Spleen (tissue), 11 donors: ENCODE measurements at regions not wholly inside any gene's neighbourhood (a gene's known extent, or its start where the extent isn't known, plus 50 kb on each side); places are given as distances from the start of the nearest gene placed in this dataset.

Experiments used
- DNase-seq: peaks from one replicate; pipeline ENCODE4 v3.0.0-alpha.2; 2020
- H3K27ac ChIP-seq, 8 donors: fragments of 200-600 bp; sonication (generic) in 7 of 8; 1 replicate in 4 of 8; 2 replicates in 4 of 8; pipeline versions ENCODE4 v1.5.0 to v1.8.0; 2016 to 2021; ENCODE audit warnings: inconsistent platforms in 4 of 8, mild to moderate bottlenecking in 4 of 8, moderate library complexity in 1 of 8
- H3K27me3 ChIP-seq, 7 donors: fragments of 200-600 bp; sonication (generic) in 6 of 7; replicated peaks in 1 of 7; 1 replicate in 4 of 7; 2 replicates in 3 of 7; pipeline versions ENCODE4 v1.5.0 to v1.8.0; 2016 to 2021; ENCODE audit warnings: inconsistent platforms in 3 of 7, mild to moderate bottlenecking in 1 of 7
- H3K36me3 ChIP-seq, 6 donors: fragments of 200-600 bp; sonication (generic) in 5 of 6; 1 replicate in 4 of 6; 2 replicates in 2 of 6; pipeline versions ENCODE4 v1.5.0 to v1.8.0; 2016 to 2021; ENCODE audit warnings: inconsistent platforms in 2 of 6
- H3K4me1 ChIP-seq, 6 donors: fragments of 200-600 bp; sonication (generic) in 5 of 6; 1 replicate in 3 of 6; 2 replicates in 3 of 6; pipeline versions ENCODE4 v1.5.0 to v1.8.0; 2016 to 2021; ENCODE audit warnings: inconsistent platforms in 3 of 6
- H3K4me3 ChIP-seq, 8 donors: fragments of 200-600 bp; sonication (generic) in 7 of 8; 1 replicate in 4 of 8; 2 replicates in 4 of 8; pipeline versions ENCODE4 v1.5.0 to v1.8.0; 2016 to 2021; ENCODE audit warnings: inconsistent platforms in 4 of 8, mild to moderate bottlenecking in 4 of 8, moderate library complexity in 2 of 8
- H3K9me3 ChIP-seq, 8 donors: fragments of 200-600 bp; sonication (generic) in 7 of 8; 1 replicate in 4 of 8; 2 replicates in 4 of 8; pipeline versions ENCODE4 v1.5.0 to v1.8.0; 2016 to 2021; ENCODE audit warnings: inconsistent platforms in 4 of 8
- CTCF ChIP-seq, 11 experiments: fragments of 200-600 bp in 7 of 11; fragments of 450-650 bp in 4 of 11; sonication (generic) in 4 of 11; IDR thresholded peaks in 8 of 11; conservative IDR thresholded peaks in 3 of 11; 1 replicate in 7 of 11; 2 replicates in 4 of 11; pipeline versions ENCODE4 v1.4.0 to v1.8.0; 2016 to 2021; ENCODE audit warnings: antibody characterized with exemption in 11 of 11, inconsistent platforms in 4 of 11, mild to moderate bottlenecking in 1 of 11
- POLR2A ChIP-seq, 3 donors: fragments of 450-650 bp; IDR thresholded peaks; one replicate each; pipeline ENCODE4 v1.5.1; 2017; ENCODE audit warnings: antibody characterized with exemption in 3 of 3, mild to moderate bottlenecking in 1 of 3
- POLR2AphosphoS5 ChIP-seq, 3 donors: sonication (generic); formaldehyde crosslinking; IDR thresholded peaks; one replicate each; pipeline ENCODE4 v1.5.1; 2017; ENCODE audit warnings: antibody characterized with exemption in 3 of 3
- WGBS, 5 donors: extraction: QIAGEN DNeasy Blood & Tissue Kit in 3 of 5; methylation state at CpG; one replicate each; pipeline versions ENCODE4 v1.1.5 to v1.1.7; 2013 to 2018; 5-methylcytosine and 5-hydroxymethylcytosine counted together
- intact Hi-C: fragments of 100-400 bp; cut with DNase I; formaldehyde crosslinking; loops from one replicate; pipeline ENCODE4 v1.15.0; 2023; ENCODE audit warnings: low total_unique reads
- donor health status: healthy with polysubstance abuse.
- donor health status: DM: no; HTN: no; CAD: no; lungs with moderate emphysema.
- donor health status: DM: no; HTN: no; CAD: no.
- donor health status: Bipolar disorder and iron deficiency.
- donor health status: healthy.
- donor health status: DM: no; HTN: no; CAD: no.
- donor health status: DM: yes; HTN: yes; CAD: no.

- Histone ChIP-seq H3K27me3 (peaks cover 0 to 5% (median 0%) of the 10 kb centered on the region in 7 donors), H3K4me3 (no peak overlapping the region), H3K9me3 (no peaks in the 10 kb centered on the region), H3K36me3 (no peaks in the 10 kb centered on the region), H3K27ac (no peak overlapping the region), H3K4me1 (no peaks in the 10 kb centered on the region)
- intact Hi-C loops = no loop called here
- no peak for TF ChIP-seq POLR2AphosphoS5 (IDR thresholded peaks at IDR 0.05)
- TF ChIP-seq CTCF (IDR thresholded peaks at IDR 0.05 in 8 of 11, conservative IDR thresholded peaks at IDR 0.05 in 3 of 11) = no peak
- TF ChIP-seq POLR2A (IDR thresholded peaks at IDR 0.05) = no peak
- no peak for DNase-seq
- WGBS, 5 donors = 62 to 69% (median 64%) methylated on average over 5 of the region's 5 CpGs
These were observed 143.1 kb upstream of the FBN2 start for GRCh38 chr5:128681096-128681495.

- Histone ChIP-seq H3K9me3 (no peaks in the 10 kb centered on the region), H3K4me1 (no peaks in the 10 kb centered on the region), H3K4me3 (no peak overlapping the region), H3K27me3 (peaks cover 0 to 5% (median 0%) of the 10 kb centered on the region in 7 donors), H3K27ac (no peak overlapping the region), H3K36me3 (no peaks in the 10 kb centered on the region)
- intact Hi-C loops = no loop called here
- no peak for DNase-seq
- TF ChIP-seq POLR2AphosphoS5 (IDR thresholded peaks at IDR 0.05) (no peak), CTCF (IDR thresholded peaks at IDR 0.05 in 8 of 11, conservative IDR thresholded peaks at IDR 0.05 in 3 of 11) (no peak), POLR2A (IDR thresholded peaks at IDR 0.05) (no peak)
- WGBS, 5 donors = 56 to 70% (median 68%) methylated on average over 7 of the region's 7 CpGs
These were observed 143.9 kb upstream of the FBN2 start for GRCh38 chr5:128681764-128682592.

- intact Hi-C loops = no loop called here
- Histone ChIP-seq H3K9me3 (no peaks in the 10 kb centered on the region), H3K4me3 (no peak overlapping the region), H3K27me3 (peaks cover 0 to 5% (median 0%) of the 10 kb centered on the region in 7 donors), H3K36me3 (no peaks in the 10 kb centered on the region), H3K27ac (no peak overlapping the region), H3K4me1 (no peaks in the 10 kb centered on the region)
- no peak for TF ChIP-seq POLR2A (IDR thresholded peaks at IDR 0.05)
- TF ChIP-seq POLR2AphosphoS5 (IDR thresholded peaks at IDR 0.05) = no peak
- no peak for TF ChIP-seq CTCF (IDR thresholded peaks at IDR 0.05 in 8 of 11, conservative IDR thresholded peaks at IDR 0.05 in 3 of 11)
- 64 to 82% (median 73%) methylated on average over 2 of the region's 2 CpGs for WGBS, 5 donors
- DNase-seq = no peak
These were observed 144.6 kb upstream of the FBN2 start for GRCh38 chr5:128682669-128683068.

- Histone ChIP-seq H3K9me3 (no peaks in the 10 kb centered on the region), H3K27me3 (no peaks in the 10 kb centered on the region), H3K36me3 (no peaks in the 10 kb centered on the region), H3K27ac (no peak overlapping the region), H3K4me3 (no peak overlapping the region), H3K4me1 (no peaks in the 10 kb centered on the region)
- intact Hi-C loops = no loop called here
- WGBS, 5 donors = 81 to 90% (median 85%) methylated on average over 1 of the region's 1 CpG
- TF ChIP-seq POLR2A (IDR thresholded peaks at IDR 0.05) = no peak
- no peak for TF ChIP-seq CTCF (IDR thresholded peaks at IDR 0.05 in 8 of 11, conservative IDR thresholded peaks at IDR 0.05 in 3 of 11)
- TF ChIP-seq POLR2AphosphoS5 (IDR thresholded peaks at IDR 0.05) = no peak
- DNase-seq = no peak
These were observed 146.9 kb upstream of the FBN2 start for GRCh38 chr5:128684961-128685360.
